Left ventricle myocardium inferior (tissue), 1 donor: ENCODE measurements at regions not wholly inside any gene's neighbourhood (a gene's known extent, or its start where the extent isn't known, plus 50 kb on each side); places are given as distances from the start of the nearest gene placed in this dataset.

Experiments used
- DNase-seq: peaks from one replicate; pipeline ENCODE4 v3.0.0-alpha.2; 2020
- H3K27ac ChIP-seq: fragments of 200-600 bp; replicated peaks from 2 replicates; pipeline ENCODE4 v1.8.0; 2021
- H3K27me3 ChIP-seq: fragments of 200-600 bp; 2 replicates; pipeline ENCODE4 v1.8.0; 2021; ENCODE audit warnings: low read depth
- H3K36me3 ChIP-seq: fragments of 200-600 bp; 2 replicates; pipeline ENCODE4 v1.8.0; 2021
- H3K4me1 ChIP-seq: fragments of 200-600 bp; 2 replicates; pipeline ENCODE4 v1.8.0; 2021
- H3K4me3 ChIP-seq: fragments of 200-600 bp; 2 replicates; pipeline ENCODE4 v1.8.0; 2021; ENCODE audit warnings: mild to moderate bottlenecking, moderate library complexity
- H3K9me3 ChIP-seq: fragments of 200-600 bp; replicated peaks from 2 replicates; pipeline ENCODE4 v1.8.0; 2021
- CTCF ChIP-seq: fragments of 200-600 bp; IDR thresholded peaks from 2 replicates; pipeline ENCODE4 v1.8.0; 2021; ENCODE audit warnings: antibody characterized with exemption, mild to moderate bottlenecking, borderline replicate concordance
- intact Hi-C: fragments of 100-400 bp; cut with micrococcal nuclease; formaldehyde crosslinking; loops from one replicate; pipeline ENCODE4 v1.11.0; 2022
- donor health status: DM: no; HTN: yes; CAD: no; lungs with severe emphysema.

- H3K4me1 ChIP-seq = no peaks in the 10 kb centered on the region
- no peak for TF ChIP-seq CTCF
- intact Hi-C loops = no loop called here
These were observed 255.7 kb upstream of the ATP5MC3 start for GRCh38 chr2:175437167-175437566.

GRCh38 chr2:175436076-175436475 lies 254.6 kb upstream of the ATP5MC3 start:
- peaks cover 34% of the 10 kb centered on the region for H3K27me3 ChIP-seq
- no peak for DNase-seq
- no peaks in the 10 kb centered on the region for H3K36me3 ChIP-seq
- no peak overlapping the region for H3K4me3 ChIP-seq
- TF ChIP-seq CTCF = no peak
- H3K9me3 ChIP-seq = no peaks in the 10 kb centered on the region
- no peak overlapping the region for H3K27ac ChIP-seq
- intact Hi-C loops = no loop called here
- no peaks in the 10 kb centered on the region for H3K4me1 ChIP-seq

More at GRCh38 chr2:175437167-175437566, 255.7 kb upstream of the ATP5MC3 start:
- H3K27ac ChIP-seq = no peak overlapping the region
- no peak overlapping the region for H3K4me3 ChIP-seq
- H3K9me3 ChIP-seq = no peaks in the 10 kb centered on the region
- H3K36me3 ChIP-seq = no peaks in the 10 kb centered on the region
- DNase-seq = no peak
- peaks cover 41% of the 10 kb centered on the region for H3K27me3 ChIP-seq

- no peak for TF ChIP-seq CTCF
- Histone ChIP-seq H3K27ac (no peak overlapping the region), H3K4me1 (no peaks in the 10 kb centered on the region), H3K9me3 (peaks cover 2% of the 10 kb centered on the region), H3K27me3 (peaks cover 26% of the 10 kb centered on the region), H3K36me3 (no peaks in the 10 kb centered on the region), H3K4me3 (no peak overlapping the region)
- intact Hi-C loops = no loop called here
- no peak for DNase-seq
These were observed 253.5 kb upstream of the ATP5MC3 start for GRCh38 chr2:175435012-175435411.

GRCh38 chr2:175432793-175433192 lies 251.3 kb upstream of the ATP5MC3 start:
- no peak for DNase-seq
- intact Hi-C loops = no loop called here
- Histone ChIP-seq H3K4me1 (no peaks in the 10 kb centered on the region), H3K4me3 (no peak overlapping the region), H3K27ac (no peak overlapping the region), H3K9me3 (peaks cover 24% of the 10 kb centered on the region), H3K27me3 (peaks cover 4% of the 10 kb centered on the region), H3K36me3 (no peaks in the 10 kb centered on the region)
- TF ChIP-seq CTCF = no peak

- H3K27ac ChIP-seq = no peak overlapping the region
- H3K27me3 ChIP-seq = peaks cover 4% of the 10 kb centered on the region
- H3K36me3 ChIP-seq = no peaks in the 10 kb centered on the region
- no peaks in the 10 kb centered on the region for H3K4me1 ChIP-seq
- intact Hi-C loops = no loop called here
- H3K9me3 ChIP-seq = peaks cover 27% of the 10 kb centered on the region
- DNase-seq = no peak
- no peak for TF ChIP-seq CTCF
- no peak overlapping the region for H3K4me3 ChIP-seq
These were observed 250.5 kb upstream of the ATP5MC3 start for GRCh38 chr2:175432021-175432420.
